ENCODE measurements at regions not wholly inside any gene's neighbourhood (a gene's known extent, or its start where the extent isn't known, plus 50 kb on each side); places are given as distances from the start of the nearest gene placed in this dataset.
"Not testable (repeated sequence)": the region's sequence is repeated elsewhere in the genome, so short reads cannot be mapped to it uniquely, and the experiment has no call there.

- no peak overlapping the region for H3K4me3 ChIP-seq (replicated peaks; ENCODE audit: low read depth, low read length)
- DNase-seq (ENCODE audit: extremely low read depth, low read depth) = no peak
- TF ChIP-seq, protein P1, sequence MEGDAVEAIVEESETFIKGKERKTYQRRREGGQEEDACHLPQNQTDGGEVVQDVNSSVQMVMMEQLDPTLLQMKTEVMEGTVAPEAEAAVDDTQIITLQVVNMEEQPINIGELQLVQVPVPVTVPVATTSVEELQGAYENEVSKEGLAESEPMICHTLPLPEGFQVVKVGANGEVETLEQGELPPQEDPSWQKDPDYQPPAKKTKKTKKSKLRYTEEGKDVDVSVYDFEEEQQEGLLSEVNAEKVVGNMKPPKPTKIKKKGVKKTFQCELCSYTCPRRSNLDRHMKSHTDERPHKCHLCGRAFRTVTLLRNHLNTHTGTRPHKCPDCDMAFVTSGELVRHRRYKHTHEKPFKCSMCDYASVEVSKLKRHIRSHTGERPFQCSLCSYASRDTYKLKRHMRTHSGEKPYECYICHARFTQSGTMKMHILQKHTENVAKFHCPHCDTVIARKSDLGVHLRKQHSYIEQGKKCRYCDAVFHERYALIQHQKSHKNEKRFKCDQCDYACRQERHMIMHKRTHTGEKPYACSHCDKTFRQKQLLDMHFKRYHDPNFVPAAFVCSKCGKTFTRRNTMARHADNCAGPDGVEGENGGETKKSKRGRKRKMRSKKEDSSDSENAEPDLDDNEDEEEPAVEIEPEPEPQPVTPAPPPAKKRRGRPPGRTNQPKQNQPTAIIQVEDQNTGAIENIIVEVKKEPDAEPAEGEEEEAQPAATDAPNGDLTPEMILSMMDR (IDR thresholded peaks at IDR 0.05; ENCODE audit: low read depth, low read length, missing control alignments) = no peak
Measured at GRCh38 chr16:52128361-52128760, 418.6 kb downstream of the TOX3 start.

DNA sequence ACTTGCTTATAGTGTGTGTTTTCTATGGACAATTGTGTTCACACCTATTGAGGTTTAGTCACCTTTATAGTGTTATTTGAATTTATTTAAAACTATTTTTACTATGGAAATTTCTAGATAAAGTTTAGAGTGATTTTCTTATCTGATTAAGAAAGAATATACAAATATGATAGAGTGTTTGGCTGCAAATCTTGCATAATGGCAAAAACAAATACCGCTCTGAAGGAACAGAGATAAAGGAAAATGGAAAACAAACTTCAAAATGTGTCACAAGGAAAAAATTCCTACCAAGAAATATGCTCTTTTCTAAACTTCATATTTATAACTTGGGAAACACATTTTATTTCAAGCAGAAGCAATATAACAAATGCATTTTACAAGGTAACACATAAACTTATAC, 423.1 kb downstream of the TOX3 start:
- TF ChIP-seq, protein P1 (IDR thresholded peaks at IDR 0.05; ENCODE audit: low read depth, low read length, missing control alignments) = no peak
- DNase-seq (ENCODE audit: extremely low read depth, low read depth) = no peak
- H3K4me3 ChIP-seq (replicated peaks; ENCODE audit: low read depth, low read length) = no peak overlapping the region

- no peak overlapping the region for H3K4me3 ChIP-seq (replicated peaks; ENCODE audit: low read depth, low read length)
- TF ChIP-seq, protein P1 (IDR thresholded peaks at IDR 0.05; ENCODE audit: low read depth, low read length, missing control alignments) = no peak
- no peak for DNase-seq (ENCODE audit: extremely low read depth, low read depth)
Measured at GRCh38 chr16:52123061-52123839, 423.7 kb downstream of the TOX3 start.

- TF ChIP-seq, protein P1 (IDR thresholded peaks at IDR 0.05; ENCODE audit: low read depth, low read length, missing control alignments) = no peak
- no peak overlapping the region for H3K4me3 ChIP-seq (replicated peaks; ENCODE audit: low read depth, low read length)
- DNase-seq (ENCODE audit: extremely low read depth, low read depth) = no peak
Measured at GRCh38 chr16:52117171-52117570, 429.8 kb downstream of the TOX3 start.

DNA sequence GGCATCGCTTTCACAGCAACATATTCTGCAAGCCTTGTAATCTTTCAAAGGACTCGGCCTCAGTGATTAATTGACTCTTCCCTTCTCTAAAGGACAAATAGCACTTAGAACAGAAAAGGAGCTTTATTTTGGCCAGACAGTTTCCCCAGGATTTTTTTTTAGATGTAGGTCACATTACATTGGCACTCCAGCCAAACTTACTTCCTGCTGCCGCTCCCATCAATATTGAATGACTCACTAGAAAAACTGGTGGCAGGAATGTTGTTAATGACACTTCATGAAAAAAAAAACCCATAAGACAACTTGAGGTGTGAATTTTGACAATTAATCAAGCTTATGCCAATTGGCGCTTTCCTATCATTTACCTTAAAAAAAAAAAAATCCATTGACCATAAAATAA, 432.6 kb downstream of the TOX3 start:
- TF ChIP-seq, protein P1 (IDR thresholded peaks at IDR 0.05; ENCODE audit: low read depth, low read length, missing control alignments) = no peak
- H3K4me3 ChIP-seq (replicated peaks; ENCODE audit: low read depth, low read length) = no peak overlapping the region
- DNase-seq (ENCODE audit: extremely low read depth, low read depth) = no peak

- no peak overlapping the region for H3K4me3 ChIP-seq (replicated peaks; ENCODE audit: low read depth, low read length)
- TF ChIP-seq, protein P1 (IDR thresholded peaks at IDR 0.05; ENCODE audit: low read depth, low read length, missing control alignments) = no peak
- no peak for DNase-seq (ENCODE audit: extremely low read depth, low read depth)
Measured at GRCh38 chr16:52113533-52114183, 433.3 kb downstream of the TOX3 start.

DNA sequence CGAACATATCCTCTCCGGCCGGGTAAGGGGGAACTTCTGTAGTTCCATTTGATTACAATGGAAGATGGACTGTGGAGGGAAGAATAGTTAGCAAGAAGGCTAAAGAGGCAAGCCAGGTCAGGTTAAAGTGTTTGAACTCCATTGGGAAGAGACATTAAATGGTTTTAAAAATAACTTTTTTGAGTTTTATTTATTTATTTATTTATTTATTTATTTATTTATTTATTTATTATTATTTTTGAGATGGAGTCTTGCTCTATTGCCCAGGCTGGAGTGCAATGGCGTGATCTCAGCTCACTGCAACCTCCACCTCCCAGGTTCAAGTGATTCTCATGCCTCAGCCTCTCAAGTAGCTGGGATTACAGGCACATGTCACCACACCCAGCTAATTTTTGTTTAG, 441.9 kb downstream of the TOX3 start:
- H3K4me3 ChIP-seq (replicated peaks; ENCODE audit: low read depth, low read length); DNase-seq (ENCODE audit: extremely low read depth, low read depth): not testable (repeated sequence)

Data from HFF-Myc (cell line).